ENCODE measurements at regions not wholly inside any gene's neighbourhood (a gene's known extent, or its start where the extent isn't known, plus 50 kb on each side); places are given as distances from the start of the nearest gene placed in this dataset.

DNA sequence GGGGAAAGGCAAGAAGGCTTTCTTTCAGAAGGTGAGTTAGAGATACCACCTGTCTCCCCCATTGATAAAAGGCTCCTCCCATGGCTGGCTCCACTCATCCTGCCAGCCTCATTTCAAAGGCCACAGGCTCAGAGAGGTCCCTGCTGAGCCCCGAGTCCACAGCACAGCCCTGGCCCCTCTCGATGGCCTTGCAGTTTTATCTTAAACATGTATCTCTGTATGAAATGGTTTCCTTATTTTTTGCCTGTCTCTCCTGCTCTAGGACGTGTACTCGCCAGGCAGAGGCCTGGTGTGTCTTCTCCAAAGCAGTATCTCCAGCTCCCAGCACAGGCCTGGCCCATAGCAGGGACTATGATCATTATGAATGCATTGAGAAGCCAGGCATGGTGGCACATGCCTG lies 160.5 kb upstream of the NSMCE3 start:
- no peak for DNase-seq (ENCODE audit: low spot score)
- FAIRE-seq: no peak

GRCh38 chr15:29429584-29429983 lies 160.0 kb upstream of the NSMCE3 start:
- FAIRE-seq (no peak), DNase-seq (ENCODE audit: low spot score) (no peak)

- DNase-seq (ENCODE audit: low spot score): no peak
- no peak for FAIRE-seq
These were observed 159.4 kb upstream of the NSMCE3 start for GRCh38 chr15:29428925-29429573.

GRCh38 chr15:29425864-29426263 lies 156.2 kb upstream of the NSMCE3 start:
- no peak for DNase-seq (ENCODE audit: low spot score)
- FAIRE-seq: no peak

GRCh38 chr15:29424118-29424517 lies 154.5 kb upstream of the NSMCE3 start:
- no peak for DNase-seq (ENCODE audit: low spot score)
- no peak for FAIRE-seq

DNA sequence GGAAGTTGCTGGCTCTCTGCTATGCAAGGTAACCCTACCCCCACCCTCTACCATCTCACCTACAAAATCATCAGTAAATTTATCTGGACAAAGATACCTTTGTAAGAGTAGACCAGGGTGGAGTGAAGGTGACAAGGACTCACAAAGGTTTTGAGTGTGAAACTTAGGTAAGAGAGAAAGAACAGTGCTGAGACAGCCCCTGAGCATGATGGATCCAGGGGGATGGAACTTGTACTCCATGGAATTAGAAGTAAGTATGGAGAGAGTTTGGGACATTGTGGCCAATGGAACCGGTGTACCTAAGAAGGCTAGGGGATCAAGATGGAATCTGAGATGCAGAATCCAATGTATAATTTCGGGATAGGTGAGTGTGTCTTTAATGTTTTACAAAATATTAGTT lies 153.0 kb upstream of the NSMCE3 start:
- DNase-seq (ENCODE audit: low spot score) (no peak), FAIRE-seq (no peak)

GRCh38 chr15:29420188-29420587 lies 150.6 kb upstream of the NSMCE3 start:
- no peak for DNase-seq (ENCODE audit: low spot score)
- no peak for FAIRE-seq

DNA sequence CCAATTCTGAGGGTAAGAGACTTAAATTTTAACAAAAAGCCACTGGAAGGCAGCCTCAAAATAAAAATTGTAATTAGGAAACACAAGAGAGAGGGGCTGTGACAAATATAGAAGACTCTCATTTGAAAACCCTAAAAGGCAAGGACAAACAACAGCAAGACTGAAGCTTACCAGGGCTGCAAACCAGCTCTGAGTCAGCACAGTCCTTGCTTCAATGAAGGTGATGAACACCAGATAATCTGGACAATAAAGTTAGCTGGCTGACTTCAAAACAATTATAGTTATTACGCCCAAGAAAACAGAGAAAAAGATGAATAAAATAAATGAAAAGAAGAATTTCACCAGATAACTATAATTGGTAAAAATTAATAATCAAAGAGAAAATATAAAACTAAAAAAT lies 149.3 kb upstream of the NSMCE3 start:
- FAIRE-seq (no peak), DNase-seq (ENCODE audit: low spot score) (no peak)

- DNase-seq (ENCODE audit: low spot score) (no peak), FAIRE-seq (no peak)
These were observed 148.6 kb upstream of the NSMCE3 start for GRCh38 chr15:29418178-29418577.

DNA sequence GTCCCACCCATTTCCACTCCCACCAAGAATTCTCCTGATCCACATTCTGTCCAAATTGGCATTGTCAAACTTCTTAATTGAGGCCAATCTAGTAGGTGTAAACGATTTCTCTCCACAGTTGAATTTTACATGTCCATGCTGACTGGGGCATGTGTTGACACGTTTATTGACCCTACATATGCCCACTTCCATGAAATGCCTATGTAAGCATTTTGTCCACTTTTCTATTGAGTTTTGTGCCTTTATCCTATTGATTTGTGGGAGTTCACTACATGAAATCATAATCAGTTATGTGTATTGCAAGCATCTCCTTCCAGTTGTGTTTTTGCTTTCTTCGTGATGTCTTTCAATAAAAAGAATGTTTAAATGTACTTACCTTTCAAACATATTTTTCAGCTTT lies 141.7 kb upstream of the NSMCE3 start:
- DNase-seq (ENCODE audit: low spot score) (no peak), FAIRE-seq (no peak)

DNA sequence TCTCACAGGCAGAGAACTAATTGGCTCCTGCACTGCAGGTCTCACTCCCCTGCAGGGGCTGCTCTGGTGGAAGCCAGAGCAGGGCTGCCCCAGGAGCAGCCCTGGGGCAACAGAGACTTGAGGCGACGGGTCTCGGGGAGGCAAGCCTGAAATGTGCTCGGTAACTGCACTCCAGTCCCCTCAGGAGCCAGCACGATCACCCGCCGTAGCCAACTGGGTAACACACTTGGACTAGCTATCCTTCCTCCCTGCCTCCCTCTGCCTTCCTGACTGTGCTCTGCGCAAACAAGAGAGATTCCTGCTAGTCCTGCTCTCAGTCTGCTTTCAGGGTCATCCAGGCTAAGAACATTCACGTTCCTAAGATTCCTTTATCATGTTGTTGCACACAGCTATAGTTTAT lies 140.7 kb upstream of the NSMCE3 start:
- no peak for FAIRE-seq
- no peak for DNase-seq (ENCODE audit: low spot score)

GRCh38 chr15:29409890-29410289 lies 140.3 kb upstream of the NSMCE3 start:
- no peak for FAIRE-seq
- no peak for DNase-seq (ENCODE audit: low spot score)

DNA sequence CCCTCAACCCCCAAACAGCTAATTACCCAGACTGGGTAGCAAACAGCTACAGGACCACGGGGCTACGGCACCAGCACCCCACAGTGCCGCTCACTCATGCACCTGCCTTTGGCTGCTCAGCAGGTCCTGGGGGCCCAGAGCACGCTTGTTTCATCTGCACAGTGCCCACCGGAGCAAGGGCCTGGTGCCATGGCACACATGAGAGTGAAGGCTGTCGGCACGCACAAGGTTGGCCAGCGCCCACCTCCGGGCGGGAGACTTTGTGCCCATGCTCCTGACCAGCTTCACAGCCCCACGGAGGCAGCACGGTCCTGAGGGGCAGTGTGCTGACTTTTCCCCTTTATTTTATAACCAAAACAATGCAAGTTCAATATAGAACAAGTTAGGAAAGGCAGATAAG lies 135.9 kb upstream of the NSMCE3 start:
- FAIRE-seq: no peak
- no peak for DNase-seq (ENCODE audit: low spot score)

GRCh38 chr15:29403772-29404171 lies 134.2 kb upstream of the NSMCE3 start:
- FAIRE-seq: no peak
- no peak for DNase-seq (ENCODE audit: low spot score)

GRCh38 chr15:29401644-29402043 lies 132.0 kb upstream of the NSMCE3 start:
- DNase-seq (ENCODE audit: low spot score) (no peak), FAIRE-seq (no peak)

DNA sequence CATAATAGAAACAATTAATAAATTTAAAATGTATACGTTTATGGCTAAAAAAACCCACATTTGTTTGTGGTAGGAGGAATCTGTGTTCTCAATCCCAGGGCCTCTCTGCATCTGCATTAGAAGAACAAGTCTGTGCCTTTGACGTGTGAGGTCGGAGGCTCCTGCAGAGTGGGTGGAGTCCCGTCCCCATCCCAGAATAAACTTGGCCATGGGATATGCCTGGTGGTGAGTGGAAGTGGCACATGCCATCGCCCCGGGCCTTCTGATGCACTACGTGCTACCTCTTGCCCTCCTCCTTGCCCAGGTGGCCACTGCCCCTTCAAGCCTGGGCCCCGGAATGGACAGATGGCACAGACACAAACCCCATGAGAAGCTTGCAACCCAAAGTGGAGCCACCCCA lies 131.1 kb upstream of the NSMCE3 start:
- no peak for DNase-seq (ENCODE audit: low spot score)
- no peak for FAIRE-seq

DNA sequence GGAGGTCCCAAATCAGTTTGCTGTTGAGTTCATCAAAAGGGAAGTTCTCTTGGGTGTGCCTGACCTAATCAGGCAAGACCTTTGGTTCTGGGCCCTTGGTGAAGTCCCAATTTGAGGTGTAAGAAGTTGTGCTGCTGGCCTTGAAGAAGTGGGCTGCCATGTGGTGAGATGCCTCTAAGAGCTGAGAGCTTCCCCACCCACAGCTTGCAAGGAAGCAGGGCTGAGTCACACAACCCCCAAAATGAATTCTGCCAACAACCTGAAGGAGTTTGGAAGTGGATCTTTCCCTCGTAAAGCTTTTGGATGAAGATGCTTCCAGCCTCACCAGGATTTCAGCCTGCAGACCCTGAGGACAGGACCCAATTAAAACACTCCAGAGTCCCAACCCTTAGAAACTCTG lies 129.3 kb upstream of the NSMCE3 start:
- DNase-seq (ENCODE audit: low spot score): no peak
- FAIRE-seq: no peak

DNA sequence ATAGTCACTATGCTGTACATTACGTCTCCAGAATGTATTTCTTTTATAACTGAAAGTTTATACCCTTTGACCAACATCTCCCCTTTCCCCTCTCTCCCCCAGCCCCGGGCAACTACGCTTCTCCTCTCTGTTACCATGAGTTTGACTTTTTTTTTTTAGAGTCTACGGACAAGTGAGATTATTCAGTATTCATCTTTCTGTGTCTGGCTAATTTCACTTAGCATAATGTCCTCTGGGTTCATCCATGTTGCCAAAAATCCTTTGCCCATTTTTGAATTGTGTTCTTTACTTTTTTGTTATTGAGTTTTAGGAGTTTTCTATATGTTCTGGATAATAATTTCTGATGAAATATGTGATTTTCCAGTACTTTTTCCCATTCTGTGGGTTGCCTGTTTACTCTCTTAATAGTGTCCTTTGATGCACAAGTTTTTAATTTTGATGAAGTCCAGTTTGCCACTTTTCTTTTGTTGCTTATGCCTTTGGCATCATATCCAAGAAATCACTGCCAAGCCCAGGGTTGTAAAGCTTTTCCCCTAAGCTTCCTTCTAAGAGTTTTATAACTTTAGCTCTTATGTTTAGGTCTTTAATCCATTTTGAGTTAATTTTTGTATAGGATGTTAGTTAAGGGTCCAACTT lies 126.7 kb upstream of the NSMCE3 start:
- DNase-seq (ENCODE audit: low spot score) (no peak), FAIRE-seq (no peak)

DNA sequence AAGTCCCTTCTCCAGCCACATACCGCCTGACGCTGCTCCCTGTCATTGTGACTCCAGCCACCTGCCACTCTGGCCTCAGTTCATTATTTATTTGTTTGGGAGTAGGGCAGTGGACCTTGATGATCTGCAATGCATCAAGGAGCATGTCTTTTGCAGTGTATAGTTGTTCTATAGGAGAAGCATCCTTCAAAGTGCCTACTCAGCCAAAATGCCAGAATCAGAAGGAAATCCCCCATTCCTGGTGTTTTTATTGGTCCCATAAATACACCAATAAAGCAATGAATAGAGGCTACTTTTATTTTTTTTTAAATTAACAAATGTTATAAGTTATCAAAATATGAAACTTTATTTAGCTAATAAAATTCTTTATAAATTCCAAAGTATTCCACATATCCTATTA lies 123.8 kb upstream of the NSMCE3 start:
- FAIRE-seq: no peak
- no peak for DNase-seq (ENCODE audit: low spot score)

DNA sequence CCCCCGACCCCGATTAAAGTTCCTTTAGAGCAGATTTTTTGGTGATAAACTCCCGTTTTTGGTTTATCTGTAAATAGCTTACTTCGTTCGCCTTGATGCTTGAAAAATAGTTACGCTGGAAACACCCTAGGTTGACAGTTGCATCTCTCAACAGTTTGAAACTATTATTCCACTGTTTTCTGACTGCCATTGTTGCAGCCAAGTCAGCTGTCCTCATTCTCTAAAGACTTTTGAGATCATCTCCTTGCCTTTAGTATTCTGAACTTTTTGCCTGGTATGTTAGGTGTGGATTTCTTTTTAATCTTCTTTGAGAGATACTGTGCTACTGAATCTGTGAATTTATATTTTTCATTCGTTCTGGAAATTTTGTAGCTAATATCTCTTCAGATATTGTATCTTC lies 122.7 kb upstream of the NSMCE3 start:
- DNase-seq (ENCODE audit: low spot score) (no peak), FAIRE-seq (no peak)

GRCh38 chr15:29390051-29390450 lies 120.4 kb upstream of the NSMCE3 start:
- FAIRE-seq (no peak), DNase-seq (ENCODE audit: low spot score) (no peak)

DNA sequence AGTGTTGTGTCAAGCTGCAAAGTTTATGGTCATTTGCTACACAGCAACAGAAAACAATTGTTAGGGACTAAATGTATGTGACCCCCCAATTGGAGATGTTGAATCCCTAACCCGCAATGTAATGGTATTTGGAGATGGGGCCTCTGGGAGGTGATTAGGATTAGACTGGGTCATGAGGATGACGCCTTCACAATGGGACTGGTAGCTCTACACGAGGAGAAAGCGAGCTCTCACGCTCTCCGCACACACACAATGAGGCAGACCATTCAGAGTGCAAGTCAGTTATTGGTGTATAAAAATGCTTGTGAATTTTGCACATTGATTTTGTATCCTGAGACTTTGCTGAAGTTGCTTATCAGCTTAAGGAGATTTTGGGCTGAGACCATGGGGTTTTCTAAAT lies 116.9 kb upstream of the NSMCE3 start:
- FAIRE-seq (no peak), DNase-seq (ENCODE audit: low spot score) (no peak)

GRCh38 chr15:29383367-29383766 lies 113.7 kb upstream of the NSMCE3 start:
- no peak for FAIRE-seq
- no peak for DNase-seq (ENCODE audit: low spot score)

DNA sequence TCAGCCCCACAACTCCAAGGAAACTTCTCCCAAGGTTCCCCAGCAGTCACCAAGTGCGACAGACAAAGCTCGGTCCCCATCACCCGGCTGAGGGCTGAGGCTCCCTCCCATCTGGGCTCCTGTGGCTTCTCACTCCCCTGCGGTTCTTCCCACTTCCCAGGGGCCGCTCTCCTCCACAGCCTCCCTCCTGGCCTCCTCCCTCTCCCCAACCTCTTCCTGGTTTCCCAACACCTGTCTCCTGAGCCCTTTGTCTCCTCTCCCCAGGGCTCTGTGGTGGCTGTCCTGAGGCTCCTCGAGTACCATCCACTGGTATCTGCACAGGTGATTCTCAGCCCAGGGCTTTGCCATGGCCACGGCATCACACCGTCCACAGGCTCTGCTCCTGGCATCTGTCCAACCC lies 113.2 kb upstream of the NSMCE3 start:
- DNase-seq (ENCODE audit: low spot score) (no peak), FAIRE-seq (no peak)
